ENCODE measurements at regions not wholly inside any gene's neighbourhood (a gene's known extent, or its start where the extent isn't known, plus 50 kb on each side); places are given as distances from the start of the nearest gene placed in this dataset.

- TF ChIP-seq CTCF (IDR thresholded peaks at IDR 0.05) (no peak), POLR2A (IDR thresholded peaks at IDR 0.05) (no peak)
Observed at GRCh38 chr15:94963953-94964352, 732.6 kb downstream of the MCTP2 start.

Data from suprapubic skin (tissue), 3 donors.